ENCODE measurements at regions not wholly inside any gene's neighbourhood (a gene's known extent, or its start where the extent isn't known, plus 50 kb on each side); places are given as distances from the start of the nearest gene placed in this dataset.
"Not testable (repeated sequence)": the region's sequence is repeated elsewhere in the genome, so short reads cannot be mapped to it uniquely, and the experiment has no call there.

- DNase-seq (ENCODE audit: low read depth, low spot score): no peak
- no peak overlapping the region for H3K4me3 ChIP-seq (ENCODE audit: low read length)
These were observed 57.7 kb downstream of the SOX3 start for GRCh38 chrX:140447150-140447549.

GRCh38 chrX:140440876-140441275, 64.0 kb downstream of the SOX3 start:
- no peak for DNase-seq (ENCODE audit: low read depth, low spot score)
- H3K4me3 ChIP-seq (ENCODE audit: low read length): no peak overlapping the region

GRCh38 chrX:140439476-140439875, 65.4 kb downstream of the SOX3 start:
- DNase-seq (ENCODE audit: low read depth, low spot score): no peak
- no peak overlapping the region for H3K4me3 ChIP-seq (ENCODE audit: low read length)

GRCh38 chrX:140434347-140434746, 70.5 kb downstream of the SOX3 start:
- DNase-seq (ENCODE audit: low read depth, low spot score): no peak
- no peak overlapping the region for H3K4me3 ChIP-seq (ENCODE audit: low read length)

GRCh38 chrX:140433582-140433981, 71.3 kb downstream of the SOX3 start:
- H3K4me3 ChIP-seq (ENCODE audit: low read length): no peak overlapping the region
- DNase-seq (ENCODE audit: low read depth, low spot score): no peak

- H3K4me3 ChIP-seq (ENCODE audit: low read length): no peak overlapping the region
- DNase-seq (ENCODE audit: low read depth, low spot score): no peak
These were observed 72.3 kb downstream of the SOX3 start for GRCh38 chrX:140432346-140433175.

- no peak overlapping the region for H3K4me3 ChIP-seq (ENCODE audit: low read length)
- no peak for DNase-seq (ENCODE audit: low read depth, low spot score)
These were observed 73.3 kb downstream of the SOX3 start for GRCh38 chrX:140431521-140431920.

GRCh38 chrX:140425712-140426395, 79.0 kb downstream of the SOX3 start:
- DNase-seq (ENCODE audit: low read depth, low spot score): no peak
- H3K4me3 ChIP-seq (ENCODE audit: low read length): no peak overlapping the region

GRCh38 chrX:140422501-140422900, 82.4 kb downstream of the SOX3 start:
- H3K4me3 ChIP-seq (ENCODE audit: low read length): no peak overlapping the region
- DNase-seq (ENCODE audit: low read depth, low spot score): no peak

- H3K4me3 ChIP-seq (ENCODE audit: low read length); DNase-seq (ENCODE audit: low read depth, low spot score): not testable (repeated sequence)
These were observed 102.7 kb downstream of the SOX3 start for GRCh38 chrX:140402131-140402530.

- not testable (repeated sequence) for DNase-seq (ENCODE audit: low read depth, low spot score); H3K4me3 ChIP-seq (ENCODE audit: low read length)
These were observed 108.5 kb downstream of the SOX3 start for GRCh38 chrX:140396326-140396725.

- no peak overlapping the region for H3K4me3 ChIP-seq (ENCODE audit: low read length)
- DNase-seq (ENCODE audit: low read depth, low spot score): no peak
These were observed 111.4 kb downstream of the SOX3 start for GRCh38 chrX:140393507-140393906.

GRCh38 chrX:140391313-140391712, 113.6 kb downstream of the SOX3 start:
- no peak for DNase-seq (ENCODE audit: low read depth, low spot score)

GRCh38 chrX:140389331-140389730, 115.5 kb downstream of the SOX3 start:
- H3K4me3 ChIP-seq (ENCODE audit: low read length): no peak overlapping the region
- DNase-seq (ENCODE audit: low read depth, low spot score): no peak

More at GRCh38 chrX:140391313-140391712, 113.6 kb downstream of the SOX3 start:
- H3K4me3 ChIP-seq (ENCODE audit: low read length): no peak overlapping the region

- no peak for DNase-seq (ENCODE audit: low read depth, low spot score)
- H3K4me3 ChIP-seq (ENCODE audit: low read length): no peak overlapping the region
These were observed 142.0 kb downstream of the SOX3 start for GRCh38 chrX:140362861-140363260.

- H3K4me3 ChIP-seq (ENCODE audit: low read length): no peak overlapping the region
- no peak for DNase-seq (ENCODE audit: low read depth, low spot score)
These were observed 143.9 kb downstream of the SOX3 start for GRCh38 chrX:140360924-140361323.

- no peak for DNase-seq (ENCODE audit: low read depth, low spot score)
- H3K4me3 ChIP-seq (ENCODE audit: low read length): no peak overlapping the region
These were observed 144.6 kb downstream of the SOX3 start for GRCh38 chrX:140360284-140360683.

- H3K4me3 ChIP-seq (ENCODE audit: low read length): no peak overlapping the region
- no peak for DNase-seq (ENCODE audit: low read depth, low spot score)
These were observed 148.9 kb downstream of the SOX3 start for GRCh38 chrX:140355922-140356321.

- no peak overlapping the region for H3K4me3 ChIP-seq (ENCODE audit: low read length)
- DNase-seq (ENCODE audit: low read depth, low spot score): no peak
These were observed 149.4 kb downstream of the SOX3 start for GRCh38 chrX:140355429-140355828.

GRCh38 chrX:140354431-140355120, 150.3 kb downstream of the SOX3 start:
- no peak for DNase-seq (ENCODE audit: low read depth, low spot score)
- no peak overlapping the region for H3K4me3 ChIP-seq (ENCODE audit: low read length)

All from Jurkat, Clone E6-1 (cell line).